G401.6 (cell line): ENCODE measurements at regions not wholly inside any gene's neighbourhood (a gene's known extent, or its start where the extent isn't known, plus 50 kb on each side); places are given as distances from the start of the nearest gene placed in this dataset.
"Not testable (repeated sequence)": the region's sequence is repeated elsewhere in the genome, so short reads cannot be mapped to it uniquely, and the experiment has no call there.

Source experiments
- FAIRE-seq: peaks from 2 replicates; lab custom pipeline; 2012; peaks lifted over from hg19 to GRCh38; lab: Jason Lieb, UNC

GRCh38 chr19:31448221-31448657 is 99.0 kb upstream of the TSHZ3 start:
- FAIRE-seq = no peak

DNA sequence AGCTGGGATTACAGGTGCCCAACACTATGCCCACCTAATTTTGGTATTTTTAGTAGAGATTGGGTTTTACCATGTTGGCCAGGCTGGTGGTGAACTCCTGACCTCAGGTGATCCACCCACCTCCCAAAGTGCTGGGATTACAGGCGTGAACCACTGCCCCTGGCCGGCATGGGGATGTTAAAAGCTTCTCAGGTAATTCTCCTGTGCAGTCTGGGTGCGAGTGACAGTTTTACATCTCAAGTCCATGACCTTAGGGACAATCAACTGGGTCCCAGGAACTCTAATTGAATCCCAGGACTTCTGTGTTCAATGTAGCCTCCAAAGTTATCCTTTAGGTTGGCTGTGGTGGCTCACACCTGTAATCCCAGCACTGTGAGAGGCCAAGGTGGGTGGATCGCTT is 100.1 kb upstream of the TSHZ3 start:
- no peak for FAIRE-seq

DNA sequence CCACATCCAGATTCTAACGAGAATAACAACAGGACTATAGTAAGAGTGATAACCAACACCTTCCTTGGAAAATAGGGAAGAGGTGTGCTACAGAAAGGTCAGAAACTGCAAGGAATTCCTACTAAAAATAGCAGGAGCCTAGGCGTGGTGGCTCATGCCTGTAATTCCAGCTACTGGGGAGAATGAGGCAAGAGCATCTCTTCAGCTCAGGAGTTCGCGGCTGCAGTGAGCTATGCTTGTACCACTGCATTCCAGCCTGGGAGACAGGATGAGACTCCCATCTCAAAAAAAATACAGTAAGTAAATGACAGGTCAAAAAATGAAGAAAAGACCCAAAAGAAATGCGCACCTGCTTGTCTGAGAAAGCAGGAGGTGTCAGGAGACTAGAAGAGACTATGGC is 101.5 kb upstream of the TSHZ3 start:
- no peak for FAIRE-seq

GRCh38 chr19:31451686-31452330 is 102.6 kb upstream of the TSHZ3 start:
- no peak for FAIRE-seq

- FAIRE-seq = no peak
Observed at GRCh38 chr19:31459430-31459829, 110.2 kb upstream of the TSHZ3 start.

DNA sequence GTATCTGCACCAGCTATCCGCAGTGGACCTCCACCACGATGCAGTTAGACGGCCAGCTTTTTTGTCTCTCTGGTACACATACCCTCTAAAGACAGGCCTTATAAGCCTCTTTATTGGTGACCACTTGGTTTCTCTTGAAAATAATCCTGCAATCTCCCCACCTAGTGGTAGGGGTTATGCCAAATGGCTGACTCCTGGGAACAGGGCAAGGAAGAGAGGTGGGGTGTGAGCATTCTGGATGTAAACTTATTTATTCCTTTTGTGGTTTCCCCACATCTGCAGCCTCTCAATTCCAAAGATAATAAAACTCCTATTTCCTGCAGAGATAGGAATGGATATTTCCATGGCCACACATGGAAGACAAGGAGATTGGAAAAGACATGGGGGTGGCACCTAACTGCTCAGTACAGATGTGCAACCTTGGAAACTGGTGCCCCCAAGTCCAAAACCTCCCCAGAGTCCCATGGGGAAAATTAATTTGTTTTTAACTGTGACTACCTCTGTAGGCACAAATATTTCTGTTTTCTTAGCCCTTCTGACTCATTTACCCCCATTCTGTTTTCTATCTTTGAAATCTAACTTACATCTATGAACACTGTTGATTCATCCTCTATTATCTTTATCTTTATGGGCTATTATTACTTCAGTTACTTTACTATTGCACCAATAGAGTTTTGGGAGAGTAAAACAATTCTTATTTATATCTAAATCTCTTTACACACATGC is 112.7 kb upstream of the TSHZ3 start:
- no peak for FAIRE-seq

- no peak for FAIRE-seq
Observed at GRCh38 chr19:31470229-31470939, 121.1 kb upstream of the TSHZ3 start.

GRCh38 chr19:31470952-31471351 is 121.7 kb upstream of the TSHZ3 start:
- FAIRE-seq = no peak

GRCh38 chr19:31478241-31478640 is 129.0 kb upstream of the TSHZ3 start:
- FAIRE-seq = no peak

DNA sequence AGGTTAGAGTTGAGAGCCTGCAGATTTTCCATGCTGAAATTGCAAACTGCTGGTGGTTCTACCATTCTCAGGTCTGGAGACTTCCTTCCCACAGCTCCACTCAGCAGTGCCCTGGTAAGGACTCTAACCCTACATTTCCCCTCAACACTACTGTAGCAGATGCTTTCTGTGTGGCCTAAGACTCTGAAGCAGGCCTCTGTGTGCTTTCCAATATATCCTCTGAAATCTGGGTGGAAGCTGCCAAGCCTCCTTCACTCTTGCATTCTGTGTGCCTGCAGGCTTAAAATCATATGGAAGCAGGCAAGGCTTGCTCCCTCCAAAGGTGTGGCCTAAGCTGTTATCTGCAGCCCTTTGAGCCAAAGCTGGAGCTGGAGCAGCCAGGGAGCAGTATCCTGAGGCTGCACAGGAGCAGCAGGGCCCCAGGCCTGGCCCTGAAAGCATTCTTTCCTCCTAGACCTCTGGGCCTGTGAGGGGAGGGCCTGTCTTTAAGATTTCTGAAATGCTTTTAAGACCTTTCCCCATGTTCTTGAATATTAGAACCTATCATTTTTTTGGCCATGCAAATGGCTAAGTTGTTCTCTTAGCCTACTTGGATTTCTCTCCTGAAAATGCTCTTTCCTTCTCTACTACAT is 134.1 kb upstream of the TSHZ3 start:
- no peak for FAIRE-seq

DNA sequence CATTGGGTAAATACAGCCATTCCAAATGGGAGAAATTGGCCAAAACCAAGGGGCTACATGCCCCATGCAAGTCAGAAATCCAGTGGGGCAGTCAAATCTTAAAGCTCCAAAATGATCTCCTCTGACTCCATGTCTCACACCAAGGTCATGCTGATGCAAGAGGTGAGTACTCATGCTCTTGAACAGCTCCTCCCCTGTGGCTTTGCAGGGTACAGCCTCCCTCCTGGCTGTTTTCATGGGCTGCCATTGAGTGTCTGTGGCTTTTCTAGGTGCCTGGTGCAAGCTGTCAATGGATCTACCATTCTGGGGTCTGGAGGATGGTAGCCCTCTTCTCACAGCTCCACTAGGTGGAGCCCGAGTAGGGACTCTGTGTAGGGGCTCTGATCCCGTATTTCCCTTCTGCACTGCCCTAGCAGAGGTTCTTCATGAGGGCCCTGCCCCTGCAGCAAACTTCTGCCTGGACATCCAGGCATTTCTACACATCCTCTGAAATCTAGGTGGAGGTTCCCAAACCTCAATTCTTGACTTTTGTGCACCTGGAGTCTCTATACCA is 135.7 kb upstream of the TSHZ3 start:
- not testable (repeated sequence) for FAIRE-seq

- FAIRE-seq = no peak
Observed at GRCh38 chr19:31485472-31485871, 136.2 kb upstream of the TSHZ3 start.

DNA sequence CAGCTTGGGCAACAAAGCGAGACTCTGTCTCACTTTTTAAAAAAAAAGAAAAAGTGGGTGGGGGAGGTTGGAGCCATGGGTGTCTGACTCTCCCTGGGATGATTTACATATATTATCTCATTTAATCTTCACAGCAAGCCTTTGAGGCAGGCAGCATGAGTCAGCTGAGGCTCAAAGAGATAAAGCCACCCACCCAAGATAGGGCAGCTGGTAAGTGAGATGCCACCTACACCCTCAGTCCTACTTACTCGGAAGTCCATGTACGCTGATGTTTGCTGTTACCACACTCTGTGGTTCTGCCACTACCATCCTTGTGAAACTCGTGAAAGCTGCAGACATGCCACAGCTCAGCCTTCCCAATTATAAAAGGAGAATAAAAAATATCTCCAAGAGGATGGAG is 142.0 kb upstream of the TSHZ3 start:
- no peak for FAIRE-seq

- no peak for FAIRE-seq
Observed at GRCh38 chr19:31492050-31492449, 142.8 kb upstream of the TSHZ3 start.

GRCh38 chr19:31496076-31496475 is 146.8 kb upstream of the TSHZ3 start:
- FAIRE-seq = no peak

DNA sequence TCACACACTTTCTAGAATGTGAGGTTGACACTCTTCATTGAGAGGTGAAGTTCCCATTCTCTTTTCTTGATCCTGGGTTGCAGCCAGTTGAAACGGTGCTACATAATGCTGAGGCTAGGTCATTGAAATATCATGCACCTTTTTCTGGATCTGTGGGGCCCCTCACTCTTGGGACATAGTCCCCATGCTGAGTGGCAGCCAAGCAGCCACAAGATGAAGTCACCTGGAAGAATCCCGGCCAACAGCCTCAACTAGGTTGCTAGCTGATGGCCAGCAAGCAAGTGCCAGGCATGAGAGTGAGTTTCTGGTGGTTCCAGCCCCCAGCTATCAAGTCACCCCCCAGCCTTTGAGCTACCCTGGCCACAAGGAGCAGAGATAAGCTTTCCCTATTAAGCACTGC is 148.5 kb upstream of the TSHZ3 start:
- no peak for FAIRE-seq

DNA sequence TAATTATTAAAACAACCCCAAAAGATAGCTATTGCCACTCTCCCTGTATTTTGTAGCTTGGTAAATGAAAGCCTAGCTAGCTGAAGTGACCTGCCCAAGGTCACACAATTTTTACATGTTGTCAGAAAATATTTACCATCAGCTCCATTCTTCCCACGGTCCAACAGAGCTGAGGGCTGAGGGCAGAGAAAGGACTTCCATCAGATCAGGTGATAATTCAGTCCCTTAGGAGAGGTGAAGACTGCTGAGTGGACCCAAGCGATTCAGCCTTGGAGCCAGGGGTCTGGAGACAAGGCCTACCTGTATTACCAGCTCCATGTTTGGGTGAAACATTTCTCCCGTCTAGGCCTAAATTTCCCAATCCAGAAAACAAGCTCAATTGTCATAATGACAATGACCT is 149.5 kb upstream of the TSHZ3 start:
- FAIRE-seq = no peak

DNA sequence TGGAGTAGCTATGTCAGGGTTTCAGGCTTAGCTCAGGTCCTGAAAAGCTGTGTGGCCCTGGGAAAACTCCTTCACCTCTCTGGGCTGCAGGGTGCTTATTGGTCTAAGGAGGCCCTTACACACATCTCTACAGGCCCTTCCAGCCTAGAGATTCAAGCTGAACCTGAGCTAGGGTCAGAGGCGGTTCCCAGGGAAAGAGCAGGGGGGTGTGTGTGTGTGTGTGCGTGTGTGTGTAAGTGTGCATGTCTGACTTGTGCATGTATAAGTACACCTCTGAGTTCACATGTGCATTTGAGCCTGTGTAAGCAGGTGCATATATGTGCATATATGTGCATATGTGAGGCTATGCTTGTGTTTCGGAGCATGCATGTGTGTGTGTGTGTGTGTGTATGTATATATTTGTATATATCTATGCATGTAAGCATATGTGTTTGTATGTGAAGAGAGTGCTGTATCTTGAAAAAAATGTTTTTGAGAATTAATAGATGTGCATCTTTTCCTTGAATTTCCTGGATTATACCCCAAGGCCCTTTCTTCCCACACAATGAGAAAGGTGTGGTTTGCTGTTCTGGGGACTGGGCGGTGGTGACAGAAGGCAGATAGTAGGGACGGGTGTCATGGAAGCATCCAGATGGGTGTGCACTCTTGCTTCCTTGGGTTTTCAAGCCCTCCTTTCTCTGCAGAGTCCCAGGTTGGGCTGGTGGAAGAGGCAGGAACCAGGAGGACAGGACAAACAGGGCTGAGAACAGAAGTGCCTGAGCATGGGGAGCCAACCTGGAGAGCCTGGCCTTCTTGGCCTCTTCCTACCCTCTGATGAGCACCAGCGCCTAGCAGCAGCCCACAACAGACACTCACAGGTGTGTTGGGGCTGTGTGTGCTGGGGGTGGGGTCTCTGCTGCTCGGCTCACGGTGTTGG is 150.3 kb upstream of the TSHZ3 start:
- no peak for FAIRE-seq

DNA sequence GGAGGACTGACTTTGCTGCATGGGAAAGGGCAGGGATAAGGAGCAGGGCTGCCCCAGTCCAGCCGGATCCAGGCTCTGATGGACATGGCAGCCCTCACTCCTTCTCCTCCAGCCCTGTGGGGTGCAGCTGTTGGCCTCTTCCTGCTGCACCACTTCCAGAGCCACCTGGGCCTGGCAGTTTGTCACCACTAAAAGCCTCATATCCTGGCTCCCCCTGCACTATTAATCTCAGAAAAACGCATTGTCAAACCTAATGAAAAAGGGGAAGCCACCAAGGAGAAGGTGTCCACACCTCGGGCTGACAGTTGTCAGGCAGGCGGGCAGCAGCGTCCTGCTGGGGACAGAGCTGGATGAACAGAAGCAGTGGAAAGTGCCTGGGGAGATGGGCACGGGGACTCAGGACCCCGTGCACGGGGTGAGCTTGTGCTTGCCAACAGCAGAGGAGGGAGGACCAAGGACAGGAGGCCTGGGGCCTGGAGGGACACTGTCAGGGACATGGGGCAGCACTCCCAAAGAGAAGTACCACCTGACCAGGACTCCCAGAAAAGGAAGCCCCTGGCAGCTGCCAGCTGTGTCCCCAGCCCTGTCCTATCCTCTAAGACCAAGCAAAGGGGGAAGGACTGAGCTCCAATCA is 151.1 kb upstream of the TSHZ3 start:
- no peak for FAIRE-seq

GRCh38 chr19:31500946-31501345 is 151.7 kb upstream of the TSHZ3 start:
- FAIRE-seq = no peak
